ENCODE measurements at regions not wholly inside any gene's neighbourhood (a gene's known extent, or its start where the extent isn't known, plus 50 kb on each side); places are given as distances from the start of the nearest gene placed in this dataset.

DNA sequence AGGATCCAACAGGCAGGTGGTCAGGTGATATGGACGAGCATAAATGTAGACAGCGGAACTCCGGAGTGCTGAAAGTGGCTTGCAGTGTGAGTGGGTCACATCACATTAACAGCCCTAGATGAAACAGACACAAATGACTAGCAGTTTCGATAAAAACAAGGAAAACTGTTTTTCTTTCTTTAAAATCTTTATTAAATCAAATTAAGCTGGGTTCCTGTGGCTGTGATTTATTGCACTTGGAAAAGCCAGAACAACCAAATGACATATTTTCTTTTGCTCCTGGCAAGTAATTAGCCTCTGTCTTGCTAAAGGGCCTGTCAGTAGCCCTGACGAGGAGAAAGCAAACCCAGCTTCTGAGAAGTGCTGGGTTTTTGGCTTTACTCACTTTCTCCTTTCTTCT, 152.9 kb upstream of the DDX18 start:
- TF ChIP-seq SIN3A (IDR thresholded peaks at IDR 0.05; ENCODE audit: borderline replicate concordance, insufficient read depth, low read length) (no peak), POLR2AphosphoS5 (IDR thresholded peaks at IDR 0.05; ENCODE audit: low read depth, low read length) (no peak), TAF1 (IDR thresholded peaks at IDR 0.05; ENCODE audit: borderline replicate concordance, insufficient read depth, low read length) (no peak), FOXP2 (optimal IDR thresholded peaks at IDR 0.05; ENCODE audit: borderline replicate concordance, extremely low read depth, extremely low read length, insufficient read depth) (no peak)
- TF ChIP-seq, protein P1, sequence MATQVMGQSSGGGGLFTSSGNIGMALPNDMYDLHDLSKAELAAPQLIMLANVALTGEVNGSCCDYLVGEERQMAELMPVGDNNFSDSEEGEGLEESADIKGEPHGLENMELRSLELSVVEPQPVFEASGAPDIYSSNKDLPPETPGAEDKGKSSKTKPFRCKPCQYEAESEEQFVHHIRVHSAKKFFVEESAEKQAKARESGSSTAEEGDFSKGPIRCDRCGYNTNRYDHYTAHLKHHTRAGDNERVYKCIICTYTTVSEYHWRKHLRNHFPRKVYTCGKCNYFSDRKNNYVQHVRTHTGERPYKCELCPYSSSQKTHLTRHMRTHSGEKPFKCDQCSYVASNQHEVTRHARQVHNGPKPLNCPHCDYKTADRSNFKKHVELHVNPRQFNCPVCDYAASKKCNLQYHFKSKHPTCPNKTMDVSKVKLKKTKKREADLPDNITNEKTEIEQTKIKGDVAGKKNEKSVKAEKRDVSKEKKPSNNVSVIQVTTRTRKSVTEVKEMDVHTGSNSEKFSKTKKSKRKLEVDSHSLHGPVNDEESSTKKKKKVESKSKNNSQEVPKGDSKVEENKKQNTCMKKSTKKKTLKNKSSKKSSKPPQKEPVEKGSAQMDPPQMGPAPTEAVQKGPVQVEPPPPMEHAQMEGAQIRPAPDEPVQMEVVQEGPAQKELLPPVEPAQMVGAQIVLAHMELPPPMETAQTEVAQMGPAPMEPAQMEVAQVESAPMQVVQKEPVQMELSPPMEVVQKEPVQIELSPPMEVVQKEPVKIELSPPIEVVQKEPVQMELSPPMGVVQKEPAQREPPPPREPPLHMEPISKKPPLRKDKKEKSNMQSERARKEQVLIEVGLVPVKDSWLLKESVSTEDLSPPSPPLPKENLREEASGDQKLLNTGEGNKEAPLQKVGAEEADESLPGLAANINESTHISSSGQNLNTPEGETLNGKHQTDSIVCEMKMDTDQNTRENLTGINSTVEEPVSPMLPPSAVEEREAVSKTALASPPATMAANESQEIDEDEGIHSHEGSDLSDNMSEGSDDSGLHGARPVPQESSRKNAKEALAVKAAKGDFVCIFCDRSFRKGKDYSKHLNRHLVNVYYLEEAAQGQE (IDR thresholded peaks at IDR 0.05; ENCODE audit: insufficient read depth in 1 of 2, low read depth in 2 of 2, low read length in 2 of 2) = no peak

All from PFSK-1 (cell line).